Astrocyte (in vitro differentiated cells and primary cell): ENCODE measurements at regions not wholly inside any gene's neighbourhood (a gene's known extent, or its start where the extent isn't known, plus 50 kb on each side); places are given as distances from the start of the nearest gene placed in this dataset.

ENCODE experiments used
- DNase-seq: peaks from one replicate; pipeline ENCODE4 v3.0.0-alpha.2; 2010; ENCODE audit warnings: low read depth
- FAIRE-seq: peaks from 2 replicates; lab custom pipeline; 2011; peaks lifted over from hg19 to GRCh38; lab: Jason Lieb, UNC
- H2AFZ ChIP-seq: 2 replicates; pipeline ENCODE4 v1.6.0; 2012; ENCODE audit warnings: low read depth, low read length, inconsistent platforms
- H3K27ac ChIP-seq: 2 replicates; pipeline ENCODE4 v1.5.1; 2011; ENCODE audit warnings: low read depth, low read length, inconsistent platforms
- H3K27me3 ChIP-seq: 2 replicates; pipeline ENCODE4 v1.6.0; 2011; ENCODE audit warnings: low read length, inconsistent platforms; ENCODE audit not compliant: insufficient read depth
- H3K36me3 ChIP-seq: 2 replicates; pipeline ENCODE4 v1.5.1; 2011; ENCODE audit warnings: low read length, inconsistent platforms; ENCODE audit not compliant: insufficient read depth
- H3K4me1 ChIP-seq: 2 replicates; pipeline ENCODE4 v1.5.1; 2011; ENCODE audit warnings: low read length, inconsistent platforms; ENCODE audit not compliant: insufficient read depth
- H3K4me2 ChIP-seq: 2 replicates; pipeline ENCODE4 v1.6.0; 2012; ENCODE audit warnings: low read length, inconsistent platforms
- H3K4me3 ChIP-seq: 2 replicates; pipeline ENCODE4 v1.5.1; 2011; ENCODE audit warnings: low read depth, mild to moderate bottlenecking, low read length, inconsistent platforms; ENCODE audit not compliant: insufficient read depth
- H3K79me2 ChIP-seq: 2 replicates; pipeline ENCODE4 v1.6.0; 2012; ENCODE audit warnings: mild to moderate bottlenecking, low read length, inconsistent platforms; ENCODE audit not compliant: insufficient read depth
- H3K9ac ChIP-seq: 2 replicates; pipeline ENCODE4 v1.6.0; 2012; ENCODE audit warnings: mild to moderate bottlenecking, low read length, inconsistent platforms
- H3K9me3 ChIP-seq: 2 replicates; pipeline ENCODE4 v1.5.1; 2012; ENCODE audit warnings: low read depth, mild to moderate bottlenecking, low read length, inconsistent platforms; ENCODE audit not compliant: insufficient read depth
- H4K20me1 ChIP-seq: 2 replicates; pipeline ENCODE4 v1.6.0; 2012; ENCODE audit warnings: low read length, inconsistent platforms; ENCODE audit not compliant: insufficient read depth
- H3K27ac Mint-ChIP-seq: one replicate; pipeline ENCODE4 v1.8.0; 2021; ENCODE audit warnings: mild to moderate bottlenecking, mixed read lengths; ENCODE audit not compliant: unreplicated experiment
- H3K27me3 Mint-ChIP-seq: one replicate; pipeline ENCODE4 v1.8.0; 2021; ENCODE audit warnings: low read depth, mixed read lengths; ENCODE audit not compliant: unreplicated experiment
- H3K36me3 Mint-ChIP-seq: one replicate; pipeline ENCODE4 v1.8.0; 2021; ENCODE audit warnings: low read depth, mixed read lengths; ENCODE audit not compliant: unreplicated experiment
- H3K4me1 Mint-ChIP-seq: one replicate; pipeline ENCODE4 v1.8.0; 2021; ENCODE audit warnings: low read depth, mixed read lengths; ENCODE audit not compliant: unreplicated experiment
- H3K4me3 Mint-ChIP-seq: one replicate; pipeline ENCODE4 v1.8.0; 2021; ENCODE audit warnings: mild to moderate bottlenecking, moderate library complexity, mixed read lengths; ENCODE audit not compliant: unreplicated experiment
- H3K9me3 Mint-ChIP-seq: one replicate; pipeline ENCODE4 v1.8.0; 2021; ENCODE audit warnings: mild to moderate bottlenecking, mixed read lengths; ENCODE audit not compliant: unreplicated experiment
- EZH2 ChIP-seq: IDR thresholded peaks from 2 replicates; pipeline ENCODE4 v1.6.1; 2012; ENCODE audit warnings: mild to moderate bottlenecking, low read length, inconsistent platforms; ENCODE audit not compliant: insufficient read depth
- TF ChIP-seq, protein P1 (sequence below): IDR thresholded peaks from 2 replicates; pipeline ENCODE4 v1.5.1; 2011; ENCODE audit warnings: low read depth, mild to moderate bottlenecking, inconsistent platforms, low read length, moderate library complexity; ENCODE audit not compliant: insufficient read depth

DNA sequence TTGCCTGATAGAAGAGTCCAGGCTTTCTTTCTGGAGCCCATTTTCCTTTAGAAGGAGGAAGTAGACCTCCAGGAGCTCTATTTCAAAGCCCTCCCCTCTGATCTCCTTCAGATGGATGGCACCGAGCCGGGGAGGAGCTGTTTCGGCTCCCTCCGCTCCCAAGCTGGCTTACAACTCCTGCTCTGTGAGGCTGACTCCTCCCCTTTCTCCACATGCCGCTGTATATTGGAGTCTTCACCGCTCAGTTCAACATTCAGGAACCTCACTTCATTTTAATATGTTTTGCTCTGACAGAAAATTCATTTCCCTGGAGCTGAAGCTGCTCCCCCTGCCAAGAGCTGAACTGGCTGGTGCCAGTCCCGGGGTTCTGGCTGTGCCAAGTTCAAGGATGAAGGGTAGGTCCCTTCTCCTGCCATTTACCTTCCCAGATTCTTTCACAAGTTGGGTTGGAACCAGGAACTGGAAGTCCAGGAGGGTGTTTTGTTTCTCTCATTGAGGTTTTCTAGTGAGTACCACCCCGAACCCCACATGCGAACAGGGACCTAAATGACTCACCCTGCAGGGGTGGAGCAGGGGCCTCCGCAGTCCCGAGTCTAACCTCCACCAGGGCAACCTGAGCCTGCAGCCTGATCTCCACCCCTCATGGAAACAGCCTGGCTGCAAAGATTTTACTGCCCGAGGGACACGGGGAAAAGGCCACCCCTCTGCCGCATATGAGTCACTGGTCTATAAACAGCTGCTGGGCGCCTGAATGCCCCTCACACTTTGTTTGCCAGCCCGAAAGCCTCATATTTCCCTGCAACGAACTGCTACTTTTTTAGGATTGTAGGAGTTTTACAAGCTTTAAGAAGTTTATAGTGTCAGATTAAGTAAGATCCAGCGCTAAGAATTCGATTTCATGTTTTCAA lies 68.6 kb upstream of the FOXA2 start:
- no peak for FAIRE-seq
- H3K36me3 ChIP-seq: no peaks in the 10 kb centered on the region
- no peaks in the 10 kb centered on the region for H3K27me3 Mint-ChIP-seq
- H3K9me3 ChIP-seq: peaks cover 5% of the 10 kb centered on the region
- no peaks in the 10 kb centered on the region for H3K4me1 Mint-ChIP-seq
- H3K27ac Mint-ChIP-seq: no peak overlapping the region
- no peaks in the 10 kb centered on the region for H3K36me3 Mint-ChIP-seq
- H2AFZ ChIP-seq: no peak overlapping the region
- no peaks in the 10 kb centered on the region for H3K79me2 ChIP-seq
- H4K20me1 ChIP-seq: no peaks in the 10 kb centered on the region
- no peak overlapping the region for H3K4me2 ChIP-seq
- H3K9me3 Mint-ChIP-seq: no peaks in the 10 kb centered on the region
- H3K4me3 ChIP-seq: no peak overlapping the region
- no peak overlapping the region for H3K4me3 Mint-ChIP-seq
- TF ChIP-seq EZH2: no peak
- TF ChIP-seq, protein P1, sequence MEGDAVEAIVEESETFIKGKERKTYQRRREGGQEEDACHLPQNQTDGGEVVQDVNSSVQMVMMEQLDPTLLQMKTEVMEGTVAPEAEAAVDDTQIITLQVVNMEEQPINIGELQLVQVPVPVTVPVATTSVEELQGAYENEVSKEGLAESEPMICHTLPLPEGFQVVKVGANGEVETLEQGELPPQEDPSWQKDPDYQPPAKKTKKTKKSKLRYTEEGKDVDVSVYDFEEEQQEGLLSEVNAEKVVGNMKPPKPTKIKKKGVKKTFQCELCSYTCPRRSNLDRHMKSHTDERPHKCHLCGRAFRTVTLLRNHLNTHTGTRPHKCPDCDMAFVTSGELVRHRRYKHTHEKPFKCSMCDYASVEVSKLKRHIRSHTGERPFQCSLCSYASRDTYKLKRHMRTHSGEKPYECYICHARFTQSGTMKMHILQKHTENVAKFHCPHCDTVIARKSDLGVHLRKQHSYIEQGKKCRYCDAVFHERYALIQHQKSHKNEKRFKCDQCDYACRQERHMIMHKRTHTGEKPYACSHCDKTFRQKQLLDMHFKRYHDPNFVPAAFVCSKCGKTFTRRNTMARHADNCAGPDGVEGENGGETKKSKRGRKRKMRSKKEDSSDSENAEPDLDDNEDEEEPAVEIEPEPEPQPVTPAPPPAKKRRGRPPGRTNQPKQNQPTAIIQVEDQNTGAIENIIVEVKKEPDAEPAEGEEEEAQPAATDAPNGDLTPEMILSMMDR: no peak
- H3K4me1 ChIP-seq: no peaks in the 10 kb centered on the region
- DNase-seq: no peak
- no peak overlapping the region for H3K9ac ChIP-seq
- H3K27me3 ChIP-seq: no peaks in the 10 kb centered on the region
- H3K27ac ChIP-seq: no peak overlapping the region

DNA sequence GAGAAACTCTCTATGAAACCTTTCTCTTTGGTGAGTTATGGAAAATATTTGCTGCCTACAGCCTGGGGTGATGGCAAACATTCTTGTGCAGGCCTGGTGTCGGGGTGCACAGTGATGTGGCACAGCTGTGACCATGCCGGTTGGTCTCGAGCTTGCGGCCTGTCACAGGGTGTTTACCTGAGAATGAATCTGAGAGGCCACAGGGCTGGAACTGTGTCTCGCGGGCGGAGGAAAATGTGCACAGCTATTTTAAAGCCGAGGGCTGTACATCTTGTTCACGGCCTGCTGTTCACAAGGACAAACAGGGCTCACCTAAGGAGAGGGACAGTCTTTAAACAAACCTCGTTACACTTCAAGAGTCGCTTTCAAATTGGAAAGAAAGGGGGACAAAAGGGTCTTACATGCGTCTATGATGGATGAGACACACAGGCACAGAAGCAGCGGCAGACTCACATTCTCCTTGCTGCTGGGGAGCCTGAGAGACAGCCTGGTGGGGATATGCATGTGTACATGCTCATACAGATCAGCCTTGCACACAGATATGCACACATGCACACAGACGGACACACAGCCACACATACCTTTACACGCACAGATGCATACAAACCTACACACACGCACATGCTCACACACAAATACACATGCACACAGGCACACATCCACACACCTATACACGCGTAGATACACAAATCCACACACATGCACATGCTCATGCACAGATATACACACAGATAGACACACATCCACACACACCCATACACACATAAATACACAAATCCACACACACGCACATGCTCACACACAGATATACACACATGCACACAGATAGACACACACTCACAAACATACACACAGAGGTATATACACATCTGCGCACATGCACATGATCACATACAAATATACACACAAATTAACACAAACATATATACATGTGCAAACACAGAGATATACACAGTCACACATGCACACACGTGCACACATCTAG lies 69.6 kb upstream of the FOXA2 start:
- H4K20me1 ChIP-seq: no peaks in the 10 kb centered on the region
- no peak overlapping the region for H3K27ac ChIP-seq
- no peaks in the 10 kb centered on the region for H3K4me1 Mint-ChIP-seq
- H3K27me3 Mint-ChIP-seq: no peaks in the 10 kb centered on the region
- no peak overlapping the region for H2AFZ ChIP-seq
- H3K9me3 ChIP-seq: peaks cover 5% of the 10 kb centered on the region
- no peaks in the 10 kb centered on the region for H3K27me3 ChIP-seq
- no peak overlapping the region for H3K27ac Mint-ChIP-seq
- TF ChIP-seq, protein P1: no peak
- TF ChIP-seq EZH2: no peak
- H3K9me3 Mint-ChIP-seq: no peaks in the 10 kb centered on the region
- H3K4me1 ChIP-seq: no peaks in the 10 kb centered on the region
- no peaks in the 10 kb centered on the region for H3K36me3 Mint-ChIP-seq
- H3K36me3 ChIP-seq: no peaks in the 10 kb centered on the region
- H3K4me2 ChIP-seq: no peak overlapping the region
- no peak for DNase-seq
- H3K9ac ChIP-seq: no peak overlapping the region
- H3K79me2 ChIP-seq: no peaks in the 10 kb centered on the region
- H3K4me3 Mint-ChIP-seq: no peak overlapping the region
- no peak overlapping the region for H3K4me3 ChIP-seq
- FAIRE-seq: no peak
